ENCODE measurements at regions not wholly inside any gene's neighbourhood (a gene's known extent, or its start where the extent isn't known, plus 50 kb on each side); places are given as distances from the start of the nearest gene placed in this dataset.
"Not testable (repeated sequence)": the region's sequence is repeated elsewhere in the genome, so short reads cannot be mapped to it uniquely, and the experiment has no call there.

DNA sequence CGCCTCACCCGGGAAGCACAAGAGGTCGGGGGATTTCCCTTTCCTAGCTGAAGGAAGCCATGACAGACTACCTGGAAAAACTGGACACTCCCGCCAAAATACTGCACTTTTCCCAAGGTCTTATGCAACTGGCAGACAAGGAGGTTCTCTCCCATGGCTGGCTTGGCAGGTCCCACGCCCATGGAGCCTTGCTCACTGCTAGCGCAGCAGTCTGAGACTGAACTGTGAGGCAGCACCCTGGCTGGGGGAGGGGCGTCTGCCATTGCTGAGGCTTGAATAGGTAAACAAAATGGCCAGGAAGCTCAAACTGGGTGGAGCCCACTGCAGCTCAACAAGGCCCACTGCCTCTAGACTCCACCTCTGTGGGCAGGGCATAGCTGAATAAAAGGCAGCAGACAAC is 92.1 kb downstream of the C4BPA start:
- not testable (repeated sequence) for DNase-seq (ENCODE audit: low read depth)

DNA sequence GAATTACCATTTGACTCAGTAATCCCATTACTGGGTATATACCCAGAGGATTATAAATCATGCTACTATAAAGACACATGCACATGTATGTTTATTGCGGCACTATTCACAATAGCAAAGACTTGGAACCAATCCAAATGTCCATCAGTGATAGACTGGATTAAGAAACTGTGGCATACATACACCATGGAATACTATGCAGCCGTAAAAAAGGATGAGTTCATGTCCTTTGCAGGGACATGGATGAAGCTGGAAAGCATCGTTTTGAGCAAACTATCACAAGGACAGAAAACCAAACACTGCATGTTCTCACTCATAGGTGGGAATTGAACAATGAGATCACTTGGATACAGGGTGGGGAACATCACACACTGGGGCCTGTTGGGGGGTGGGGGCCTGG is 97.5 kb downstream of the C4BPA start:
- H3K4me3 ChIP-seq (ENCODE audit: low read depth, low read length); DNase-seq (ENCODE audit: low read depth): not testable (repeated sequence)

More for the DNA sequence above, 92.1 kb downstream of the C4BPA start:
- H3K4me3 ChIP-seq (ENCODE audit: low read depth, low read length): not testable (repeated sequence)

DNA sequence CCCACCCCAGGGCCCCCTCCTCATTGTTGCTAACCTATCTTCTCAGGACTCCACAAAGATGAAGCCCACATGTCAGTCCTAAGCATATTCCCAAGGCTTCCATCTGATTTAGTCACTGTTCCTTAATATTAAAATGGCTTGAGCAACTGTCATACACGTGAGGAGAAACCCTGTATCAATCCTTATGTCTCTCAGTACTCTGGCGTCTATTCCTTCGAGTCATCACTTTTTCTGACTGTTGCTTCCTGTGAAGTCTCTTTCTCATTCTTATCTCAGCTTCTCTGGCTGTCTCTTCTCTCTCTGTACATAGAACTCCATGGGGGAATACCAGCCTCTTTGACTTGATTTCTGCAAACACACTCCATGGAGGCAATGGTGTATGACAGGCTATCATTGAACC is 98.4 kb downstream of the C4BPA start:
- TF ChIP-seq, protein P1, sequence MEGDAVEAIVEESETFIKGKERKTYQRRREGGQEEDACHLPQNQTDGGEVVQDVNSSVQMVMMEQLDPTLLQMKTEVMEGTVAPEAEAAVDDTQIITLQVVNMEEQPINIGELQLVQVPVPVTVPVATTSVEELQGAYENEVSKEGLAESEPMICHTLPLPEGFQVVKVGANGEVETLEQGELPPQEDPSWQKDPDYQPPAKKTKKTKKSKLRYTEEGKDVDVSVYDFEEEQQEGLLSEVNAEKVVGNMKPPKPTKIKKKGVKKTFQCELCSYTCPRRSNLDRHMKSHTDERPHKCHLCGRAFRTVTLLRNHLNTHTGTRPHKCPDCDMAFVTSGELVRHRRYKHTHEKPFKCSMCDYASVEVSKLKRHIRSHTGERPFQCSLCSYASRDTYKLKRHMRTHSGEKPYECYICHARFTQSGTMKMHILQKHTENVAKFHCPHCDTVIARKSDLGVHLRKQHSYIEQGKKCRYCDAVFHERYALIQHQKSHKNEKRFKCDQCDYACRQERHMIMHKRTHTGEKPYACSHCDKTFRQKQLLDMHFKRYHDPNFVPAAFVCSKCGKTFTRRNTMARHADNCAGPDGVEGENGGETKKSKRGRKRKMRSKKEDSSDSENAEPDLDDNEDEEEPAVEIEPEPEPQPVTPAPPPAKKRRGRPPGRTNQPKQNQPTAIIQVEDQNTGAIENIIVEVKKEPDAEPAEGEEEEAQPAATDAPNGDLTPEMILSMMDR (IDR thresholded peaks at IDR 0.05; ENCODE audit: insufficient read depth, low read depth, low read length, missing control alignments): no peak
- DNase-seq (ENCODE audit: low read depth): no peak
- no peak overlapping the region for H3K4me3 ChIP-seq (ENCODE audit: low read depth, low read length)

GRCh38 chr1:207203541-207203940 is 99.5 kb downstream of the C4BPA start:
- TF ChIP-seq, protein P1 (IDR thresholded peaks at IDR 0.05; ENCODE audit: insufficient read depth, low read depth, low read length, missing control alignments): no peak
- DNase-seq (ENCODE audit: low read depth): no peak
- no peak overlapping the region for H3K4me3 ChIP-seq (ENCODE audit: low read depth, low read length)

- TF ChIP-seq, protein P1 (IDR thresholded peaks at IDR 0.05; ENCODE audit: insufficient read depth, low read depth, low read length, missing control alignments): no peak
- DNase-seq (ENCODE audit: low read depth): no peak
- H3K4me3 ChIP-seq (ENCODE audit: low read depth, low read length): no peak overlapping the region
Observed at GRCh38 chr1:207205614-207206061, 101.6 kb downstream of the C4BPA start.

DNA sequence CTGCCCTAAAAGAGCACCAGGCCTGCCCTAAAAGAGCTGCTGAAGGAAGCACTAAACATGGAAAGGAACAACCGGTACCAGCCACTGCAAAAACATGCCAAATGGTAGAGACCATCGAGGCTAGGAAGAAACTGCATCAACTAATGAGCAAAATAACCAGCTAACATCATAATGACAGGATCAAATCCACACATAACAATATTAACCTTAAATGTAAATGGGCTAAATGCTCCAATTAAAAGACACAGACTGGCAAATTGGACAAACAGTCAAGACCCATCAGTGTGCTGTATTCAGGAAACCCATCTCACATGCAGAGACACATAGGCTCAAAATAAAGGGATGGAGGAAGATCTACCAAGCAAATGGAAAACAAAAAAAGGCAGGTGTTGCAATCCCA is 104.7 kb downstream of the C4BPA start:
- not testable (repeated sequence) for DNase-seq (ENCODE audit: low read depth); H3K4me3 ChIP-seq (ENCODE audit: low read depth, low read length)

DNA sequence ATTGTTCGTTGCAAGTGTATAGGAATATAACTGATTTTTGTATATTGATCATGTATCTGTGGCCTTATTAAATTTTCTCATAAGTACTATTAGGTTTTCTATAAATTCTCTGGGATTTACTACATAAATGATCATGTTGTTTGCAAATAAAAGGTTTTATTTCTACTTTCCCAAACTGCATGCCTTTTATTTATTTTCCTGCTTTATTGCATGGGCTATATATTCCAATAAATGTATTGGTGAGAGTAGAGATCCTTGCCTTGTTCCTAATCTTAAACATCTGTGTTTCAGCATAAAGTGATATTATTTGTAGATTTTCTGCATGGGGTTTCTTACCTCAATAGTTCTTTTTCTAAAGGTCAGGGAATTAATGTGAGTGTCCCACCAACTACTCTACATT is 107.0 kb upstream of the CD55 start:
- DNase-seq (ENCODE audit: low read depth): no peak
- TF ChIP-seq, protein P1 (IDR thresholded peaks at IDR 0.05; ENCODE audit: insufficient read depth, low read depth, low read length, missing control alignments): no peak
- H3K4me3 ChIP-seq (ENCODE audit: low read depth, low read length): no peak overlapping the region

- H3K4me3 ChIP-seq (ENCODE audit: low read depth, low read length): no peak overlapping the region
- TF ChIP-seq, protein P1 (IDR thresholded peaks at IDR 0.05; ENCODE audit: insufficient read depth, low read depth, low read length, missing control alignments): no peak
- peak; percentile 27 for DNase-seq (ENCODE audit: low read depth)
Observed at GRCh38 chr1:207217778-207218511, 103.5 kb upstream of the CD55 start.

Data from GM12865 (cell line).